ENCODE measurements at regions not wholly inside any gene's neighbourhood (a gene's known extent, or its start where the extent isn't known, plus 50 kb on each side); places are given as distances from the start of the nearest gene placed in this dataset.

- Histone ChIP-seq H3K79me2 (ENCODE audit: insufficient read depth, low read length) (no peaks in the 10 kb centered on the region), H3K4me2 (replicated peaks; ENCODE audit: extremely low read depth, low read length, poor library complexity, severe bottlenecking) (no peak overlapping the region), H3K36me3 (replicated peaks in 1 of 2; ENCODE audit: control insufficient read depth in 1 of 2, insufficient read depth in 2 of 2, low read length in 2 of 2) (no peaks in the 10 kb centered on the region), H3K27ac (ENCODE audit: low read depth in 1 of 2, low read length in 2 of 2) (no peak overlapping the region), H3K9me3 (replicated peaks in 1 of 2; ENCODE audit: control insufficient read depth in 1 of 2, insufficient read depth in 1 of 2, low read length in 2 of 2) (no peaks in the 10 kb centered on the region), H3K27me3 (ENCODE audit: control insufficient read depth in 2 of 2, insufficient read depth in 2 of 2, low read length in 2 of 2) (no peaks in the 10 kb centered on the region), H3K4me1 (ENCODE audit: control insufficient read depth in 1 of 2, insufficient read depth in 2 of 2, low read length in 2 of 2) (no peaks in the 10 kb centered on the region), H3K9ac (ENCODE audit: insufficient read depth, low read length, poor library complexity, severe bottlenecking) (no peak overlapping the region), H4K20me1 (ENCODE audit: insufficient read depth, low read length) (no peaks in the 10 kb centered on the region), H2AFZ (ENCODE audit: insufficient read depth, low read depth, low read length, poor library complexity, severe bottlenecking) (no peak overlapping the region), H3K4me3 (replicated peaks in 1 of 3; ENCODE audit: low read depth in 2 of 3, low read length in 3 of 3) (no peak overlapping the region)
- WGBS (ENCODE audit: insufficient coverage), result no CpG with 5 or more reads among the region's 1 CpG
- Mint-ChIP-seq H3K9me3 (peaks cover under 1 to 21% (median 5%) of the 10 kb centered on the region in 7 donors), H3K27ac (no peak overlapping the region), H3K4me3 (no peak overlapping the region), H3K27me3 (ENCODE audit: low read depth in 3 of 3) (peaks cover under 1 to 7% (median 2%) of the 10 kb centered on the region in 3 donors), H3K4me1 (no peaks in the 10 kb centered on the region), H3K36me3 (no peaks in the 10 kb centered on the region)
- TF ChIP-seq, protein P1, sequence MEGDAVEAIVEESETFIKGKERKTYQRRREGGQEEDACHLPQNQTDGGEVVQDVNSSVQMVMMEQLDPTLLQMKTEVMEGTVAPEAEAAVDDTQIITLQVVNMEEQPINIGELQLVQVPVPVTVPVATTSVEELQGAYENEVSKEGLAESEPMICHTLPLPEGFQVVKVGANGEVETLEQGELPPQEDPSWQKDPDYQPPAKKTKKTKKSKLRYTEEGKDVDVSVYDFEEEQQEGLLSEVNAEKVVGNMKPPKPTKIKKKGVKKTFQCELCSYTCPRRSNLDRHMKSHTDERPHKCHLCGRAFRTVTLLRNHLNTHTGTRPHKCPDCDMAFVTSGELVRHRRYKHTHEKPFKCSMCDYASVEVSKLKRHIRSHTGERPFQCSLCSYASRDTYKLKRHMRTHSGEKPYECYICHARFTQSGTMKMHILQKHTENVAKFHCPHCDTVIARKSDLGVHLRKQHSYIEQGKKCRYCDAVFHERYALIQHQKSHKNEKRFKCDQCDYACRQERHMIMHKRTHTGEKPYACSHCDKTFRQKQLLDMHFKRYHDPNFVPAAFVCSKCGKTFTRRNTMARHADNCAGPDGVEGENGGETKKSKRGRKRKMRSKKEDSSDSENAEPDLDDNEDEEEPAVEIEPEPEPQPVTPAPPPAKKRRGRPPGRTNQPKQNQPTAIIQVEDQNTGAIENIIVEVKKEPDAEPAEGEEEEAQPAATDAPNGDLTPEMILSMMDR (IDR thresholded peaks at IDR 0.05), result no peak
- intact Hi-C loops (cut with micrococcal nuclease), result no loop called here
- no peak for DNase-seq
Measured at GRCh38 chr6:8268156-8268555, 165.8 kb upstream of the EEF1E1 start.

DNA sequence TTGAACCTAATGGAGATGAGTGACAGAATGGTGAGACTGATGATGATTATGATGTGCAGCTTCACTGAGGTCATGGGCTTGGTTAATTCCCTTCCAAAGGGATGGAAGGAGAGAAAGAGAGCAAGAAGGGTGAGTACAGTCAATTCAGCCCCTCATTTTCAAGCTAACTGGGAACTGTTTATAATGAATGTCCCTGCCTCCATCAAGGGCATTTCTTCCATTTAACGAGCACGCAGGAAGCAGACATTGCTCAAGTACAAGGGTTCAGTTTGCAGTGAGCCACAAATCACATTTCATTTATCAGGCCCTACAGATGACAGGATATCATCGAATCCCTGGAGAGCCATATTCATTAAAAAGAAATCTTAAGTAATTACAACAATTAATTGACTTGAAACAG, 158.3 kb upstream of the EEF1E1 start:
- Histone ChIP-seq H2AFZ (ENCODE audit: insufficient read depth, low read depth, low read length, poor library complexity, severe bottlenecking) (no peak overlapping the region), H3K9me3 (replicated peaks in 1 of 2; ENCODE audit: control insufficient read depth in 1 of 2, insufficient read depth in 1 of 2, low read length in 2 of 2) (no peaks in the 10 kb centered on the region), H3K4me3 (replicated peaks in 1 of 3; ENCODE audit: low read depth in 2 of 3, low read length in 3 of 3) (no peak overlapping the region), H3K79me2 (ENCODE audit: insufficient read depth, low read length) (no peaks in the 10 kb centered on the region), H3K36me3 (replicated peaks in 1 of 2; ENCODE audit: control insufficient read depth in 1 of 2, insufficient read depth in 2 of 2, low read length in 2 of 2) (no peaks in the 10 kb centered on the region), H4K20me1 (ENCODE audit: insufficient read depth, low read length) (no peaks in the 10 kb centered on the region), H3K4me1 (ENCODE audit: control insufficient read depth in 1 of 2, insufficient read depth in 2 of 2, low read length in 2 of 2) (no peaks in the 10 kb centered on the region), H3K9ac (ENCODE audit: insufficient read depth, low read length, poor library complexity, severe bottlenecking) (no peak overlapping the region), H3K27me3 (ENCODE audit: control insufficient read depth in 2 of 2, insufficient read depth in 2 of 2, low read length in 2 of 2) (no peaks in the 10 kb centered on the region), H3K4me2 (replicated peaks; ENCODE audit: extremely low read depth, low read length, poor library complexity, severe bottlenecking) (no peak overlapping the region), H3K27ac (ENCODE audit: low read depth in 1 of 2, low read length in 2 of 2) (no peak overlapping the region)
- peaks cover 0 to 10% (median 3%) of the 10 kb centered on the region in 7 donors for H3K9me3 Mint-ChIP-seq
- H3K27ac Mint-ChIP-seq, result no peak overlapping the region
- no peak overlapping the region for H3K4me3 Mint-ChIP-seq
- no peaks in the 10 kb centered on the region for H3K4me1 Mint-ChIP-seq
- no peak for DNase-seq
- peaks cover 0 to 3% (median 2%) of the 10 kb centered on the region in 3 donors for H3K27me3 Mint-ChIP-seq (ENCODE audit: low read depth in 3 of 3)
- no peaks in the 10 kb centered on the region for H3K36me3 Mint-ChIP-seq
- WGBS (ENCODE audit: insufficient coverage), result no CpG with 5 or more reads among the region's 3 CpGs
- intact Hi-C loops (cut with micrococcal nuclease), result no loop called here
- TF ChIP-seq, protein P1 (IDR thresholded peaks at IDR 0.05), result no peak
